ENCODE measurements at regions not wholly inside any gene's neighbourhood (a gene's known extent, or its start where the extent isn't known, plus 50 kb on each side); places are given as distances from the start of the nearest gene placed in this dataset.

GRCh38 chr1:82226186-82226505 is 425.4 kb downstream of the ADGRL2 start:
- TF ChIP-seq, protein P1, sequence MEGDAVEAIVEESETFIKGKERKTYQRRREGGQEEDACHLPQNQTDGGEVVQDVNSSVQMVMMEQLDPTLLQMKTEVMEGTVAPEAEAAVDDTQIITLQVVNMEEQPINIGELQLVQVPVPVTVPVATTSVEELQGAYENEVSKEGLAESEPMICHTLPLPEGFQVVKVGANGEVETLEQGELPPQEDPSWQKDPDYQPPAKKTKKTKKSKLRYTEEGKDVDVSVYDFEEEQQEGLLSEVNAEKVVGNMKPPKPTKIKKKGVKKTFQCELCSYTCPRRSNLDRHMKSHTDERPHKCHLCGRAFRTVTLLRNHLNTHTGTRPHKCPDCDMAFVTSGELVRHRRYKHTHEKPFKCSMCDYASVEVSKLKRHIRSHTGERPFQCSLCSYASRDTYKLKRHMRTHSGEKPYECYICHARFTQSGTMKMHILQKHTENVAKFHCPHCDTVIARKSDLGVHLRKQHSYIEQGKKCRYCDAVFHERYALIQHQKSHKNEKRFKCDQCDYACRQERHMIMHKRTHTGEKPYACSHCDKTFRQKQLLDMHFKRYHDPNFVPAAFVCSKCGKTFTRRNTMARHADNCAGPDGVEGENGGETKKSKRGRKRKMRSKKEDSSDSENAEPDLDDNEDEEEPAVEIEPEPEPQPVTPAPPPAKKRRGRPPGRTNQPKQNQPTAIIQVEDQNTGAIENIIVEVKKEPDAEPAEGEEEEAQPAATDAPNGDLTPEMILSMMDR (IDR thresholded peaks at IDR 0.05), result no peak
- TF ChIP-seq POLR2A (IDR thresholded peaks at IDR 0.05), result no peak

All from uterus (tissue), 2 donors.